Right lung (tissue), 2 donors: ENCODE measurements at regions not wholly inside any gene's neighbourhood (a gene's known extent, or its start where the extent isn't known, plus 50 kb on each side); places are given as distances from the start of the nearest gene placed in this dataset.
"Not testable (repeated sequence)": the region's sequence is repeated elsewhere in the genome, so short reads cannot be mapped to it uniquely, and the experiment has no call there.

Source experiments
- DNase-seq, 2 donors: peaks; one replicate each; pipeline ENCODE4 v3.0.0-alpha.2; 2013

DNA sequence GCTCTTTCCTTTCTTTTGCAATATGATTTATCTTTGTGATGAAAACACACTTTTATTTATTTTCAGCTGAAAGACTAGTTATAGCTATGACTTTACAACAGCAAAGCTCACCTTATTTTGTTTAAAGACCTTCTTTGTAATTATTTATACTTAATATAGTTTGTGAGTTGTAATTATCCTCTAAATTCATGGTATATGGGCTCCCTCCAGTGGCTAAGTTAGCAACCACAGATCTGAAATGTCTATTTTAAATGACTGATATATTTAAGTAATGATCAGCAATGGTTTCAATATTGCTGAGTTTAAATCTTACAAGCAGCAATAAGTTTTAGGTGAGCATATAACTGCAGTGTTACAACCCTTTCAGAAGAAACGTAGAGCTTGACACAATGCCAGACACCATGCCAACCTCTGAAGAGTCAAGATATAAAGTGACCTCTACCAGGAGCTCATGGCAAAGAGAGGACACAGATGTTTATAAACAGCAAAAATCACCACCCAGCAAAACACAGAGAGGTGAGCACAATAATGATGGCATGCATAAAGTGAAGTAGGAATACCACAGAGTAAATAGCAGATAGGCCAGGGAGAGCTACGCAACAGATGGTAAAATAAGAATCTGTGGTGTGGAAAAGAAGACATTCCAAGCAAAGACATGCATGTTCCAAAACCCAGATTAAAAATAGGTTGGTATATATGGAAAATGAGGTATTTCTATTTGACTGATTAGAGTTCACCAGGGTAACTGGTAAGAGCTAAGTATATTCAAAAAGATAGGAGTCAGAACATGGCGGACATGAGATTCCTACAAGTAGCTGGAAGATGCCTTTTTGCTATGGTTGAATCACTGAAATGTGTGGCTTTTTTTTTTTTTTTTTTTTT lies 143.7 kb upstream of the ZNF385D start:
- DNase-seq, result no peak

DNA sequence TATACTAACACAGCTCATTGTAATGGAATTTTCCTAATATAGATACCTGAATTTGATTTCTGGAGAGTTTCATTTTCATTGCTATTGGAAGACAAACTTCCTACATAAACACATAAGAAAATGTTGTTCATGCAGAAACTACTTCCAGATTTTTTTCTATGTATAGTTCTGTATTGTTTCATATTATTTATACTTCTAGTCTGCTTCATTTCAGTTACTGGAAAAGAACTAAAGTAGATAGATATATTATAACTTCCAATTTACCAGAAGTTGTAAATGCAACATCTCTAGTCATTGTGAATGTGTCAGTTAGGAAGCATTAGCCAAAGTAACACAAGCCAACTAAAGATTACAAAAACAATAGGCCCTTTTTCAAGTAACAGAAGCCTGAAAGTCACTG lies 147.3 kb upstream of the ZNF385D start:
- no peak for DNase-seq

DNA sequence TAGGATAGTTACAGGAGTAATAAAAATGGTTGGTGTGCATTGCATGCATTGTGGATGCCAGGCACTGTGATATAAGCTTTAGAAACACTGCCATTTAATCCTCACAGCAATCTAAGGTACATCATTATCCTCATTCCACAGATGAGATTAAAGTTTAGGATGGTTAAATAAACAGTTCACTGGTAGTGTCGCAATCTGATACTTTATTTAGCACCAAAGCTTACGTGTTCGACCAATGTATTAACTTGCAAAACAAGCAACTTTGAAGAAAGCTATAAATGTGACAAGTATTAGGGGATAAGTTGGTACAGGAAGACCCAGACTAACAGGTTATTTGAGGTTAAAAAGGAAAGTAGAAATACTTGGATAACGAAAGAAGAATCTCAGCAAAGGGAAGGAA lies 150.5 kb upstream of the ZNF385D start:
- DNase-seq, result no peak

DNA sequence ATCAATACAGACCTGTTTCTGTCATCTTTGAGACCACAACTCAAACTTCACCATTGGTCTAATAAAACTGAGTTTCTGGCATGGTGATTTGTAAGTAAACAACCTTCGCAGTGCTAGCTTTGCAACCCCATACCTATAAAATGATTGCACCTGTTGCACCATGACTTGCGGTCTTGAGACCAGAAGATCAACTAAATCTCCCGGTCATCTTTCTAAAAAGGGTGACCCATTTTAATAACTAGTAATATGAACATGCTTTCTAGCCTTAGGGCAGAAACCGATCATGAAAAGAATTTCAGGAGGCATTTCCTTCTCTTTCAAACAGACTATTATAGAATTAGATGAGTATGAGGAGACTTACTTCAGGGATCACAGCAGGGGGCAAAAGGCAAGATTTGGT lies 151.9 kb upstream of the ZNF385D start:
- no peak for DNase-seq

DNA sequence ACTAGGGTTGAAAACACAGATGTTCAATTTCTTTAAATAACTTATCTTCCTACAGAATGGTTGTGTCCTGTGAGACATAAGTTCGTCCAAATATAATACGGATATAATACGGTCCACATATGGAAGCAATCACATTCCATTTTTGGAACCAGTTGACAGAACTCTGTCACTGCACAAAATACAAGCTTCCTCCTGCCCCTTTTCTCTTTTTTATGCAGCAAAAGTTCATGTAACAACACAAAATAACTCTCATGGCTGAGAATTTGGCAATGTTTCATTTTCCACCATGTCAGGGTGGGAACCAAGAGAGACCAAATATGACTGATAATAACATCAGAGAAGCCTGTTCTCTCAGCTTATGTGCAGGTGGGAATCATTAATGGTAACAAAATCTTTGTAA lies 158.1 kb upstream of the ZNF385D start:
- no peak for DNase-seq

DNA sequence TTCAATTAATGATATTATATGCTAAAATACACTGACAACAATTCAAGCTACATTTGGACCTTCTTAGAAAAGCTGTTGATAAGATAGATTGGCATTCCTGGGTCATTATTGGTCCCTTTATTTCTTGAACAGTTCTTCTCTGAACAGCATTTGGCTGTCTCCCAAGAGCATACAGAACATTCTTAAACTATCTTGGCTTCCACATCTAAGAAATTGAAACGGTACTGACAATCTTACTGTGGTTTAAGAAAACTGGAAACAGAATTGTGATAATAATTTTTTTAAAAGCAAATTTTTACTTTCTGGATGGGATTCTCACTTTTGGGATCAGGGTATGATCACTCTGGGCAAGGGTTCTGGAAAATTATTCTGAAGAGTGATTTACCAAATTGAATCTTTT lies 161.7 kb upstream of the ZNF385D start:
- DNase-seq, result no peak

DNA sequence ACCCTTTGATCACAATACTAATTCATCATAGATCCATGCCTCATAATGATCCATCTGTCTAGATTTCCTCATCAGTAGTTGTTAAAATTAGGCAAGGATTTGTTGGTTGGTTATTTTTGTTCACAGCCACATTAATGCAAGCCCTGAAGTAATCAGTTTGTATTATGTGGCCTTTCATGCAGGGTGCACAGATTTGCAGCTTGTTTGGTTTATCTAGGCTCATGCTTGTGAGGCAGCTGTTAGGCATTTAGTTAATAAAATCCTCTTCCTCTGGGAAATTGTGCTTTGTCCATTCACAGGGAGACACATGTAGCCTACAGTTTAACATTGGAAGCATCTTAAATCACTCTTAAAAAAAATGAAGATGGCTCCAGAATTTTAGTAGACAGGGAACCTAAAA lies 162.8 kb upstream of the ZNF385D start:
- DNase-seq, result no peak

DNA sequence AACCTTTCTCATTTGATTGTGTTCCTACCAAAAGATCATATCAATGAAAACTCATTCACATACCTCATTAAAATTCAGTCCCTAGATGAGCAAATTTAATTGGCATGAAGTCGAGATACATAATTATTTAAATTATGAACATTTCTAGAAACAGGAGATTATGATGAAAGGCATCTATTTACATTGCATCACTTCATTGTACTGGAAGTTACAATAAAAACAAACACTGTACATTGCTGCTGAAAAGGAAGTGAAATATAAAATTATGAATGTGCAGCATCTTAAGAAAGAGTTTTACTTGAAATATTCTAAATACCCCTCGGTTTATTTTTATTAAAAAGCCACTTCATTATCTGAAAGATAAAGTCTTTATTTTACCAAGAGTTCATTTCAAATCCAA lies 163.4 kb upstream of the ZNF385D start:
- no peak for DNase-seq

DNA sequence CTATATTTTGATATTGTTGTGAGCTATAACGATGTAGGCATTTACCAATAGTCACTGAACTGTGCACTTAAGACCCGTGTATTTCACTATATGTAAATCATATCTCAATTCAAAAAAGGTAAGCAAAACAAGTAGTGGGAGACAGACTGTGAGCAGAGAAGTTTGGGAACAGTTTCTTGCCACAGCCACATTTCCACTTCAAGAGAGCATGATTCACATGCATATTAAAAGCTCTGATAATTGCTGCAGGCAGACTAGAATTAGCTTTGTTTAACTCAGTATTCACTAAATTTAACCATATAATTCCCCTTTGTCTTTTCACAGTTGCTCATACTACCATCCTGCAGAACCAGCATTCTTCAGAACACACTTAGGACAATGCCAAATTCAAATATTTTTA lies 168.4 kb upstream of the ZNF385D start:
- no peak for DNase-seq

DNA sequence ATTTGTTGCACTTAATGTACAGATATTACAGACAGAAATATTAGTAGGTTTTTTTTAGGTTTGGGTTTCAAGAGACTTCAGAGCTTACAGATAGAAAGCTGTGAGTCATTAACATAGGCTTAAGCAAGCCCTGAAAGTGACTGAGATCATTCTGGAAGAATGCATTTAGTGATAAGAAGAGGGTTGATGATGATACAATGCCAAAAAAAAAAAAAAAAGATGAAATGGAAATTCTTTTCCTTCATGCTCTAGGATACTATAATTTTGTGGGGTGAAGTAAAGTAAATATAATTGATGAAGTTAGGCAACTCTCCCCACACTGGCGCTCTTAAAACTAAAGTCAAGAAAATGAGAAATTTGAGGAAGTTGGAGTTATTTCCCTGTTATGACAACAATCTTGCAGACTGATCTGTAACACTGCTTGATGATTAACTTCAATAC lies 169.4 kb upstream of the ZNF385D start:
- peak; percentile 44 to 45 for DNase-seq

DNA sequence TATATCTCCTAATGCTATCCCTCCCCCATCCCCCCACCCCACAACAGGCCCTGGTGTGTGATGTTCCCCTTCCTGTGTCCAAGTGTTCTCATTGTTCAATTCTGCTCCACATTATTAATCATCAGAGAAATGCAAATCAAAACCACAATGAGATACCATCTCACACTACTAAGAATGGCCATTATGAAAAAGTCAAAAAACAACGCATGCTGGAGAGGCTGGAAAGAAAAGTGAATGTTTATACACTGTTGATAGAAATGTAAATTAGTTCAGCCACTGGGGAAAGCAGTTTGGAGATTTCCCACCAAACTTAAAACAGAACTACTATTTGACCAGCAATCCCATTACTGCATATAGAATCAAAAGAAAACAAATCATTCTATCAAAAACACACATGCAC lies 172.1 kb upstream of the ZNF385D start:
- not testable (repeated sequence) for DNase-seq

DNA sequence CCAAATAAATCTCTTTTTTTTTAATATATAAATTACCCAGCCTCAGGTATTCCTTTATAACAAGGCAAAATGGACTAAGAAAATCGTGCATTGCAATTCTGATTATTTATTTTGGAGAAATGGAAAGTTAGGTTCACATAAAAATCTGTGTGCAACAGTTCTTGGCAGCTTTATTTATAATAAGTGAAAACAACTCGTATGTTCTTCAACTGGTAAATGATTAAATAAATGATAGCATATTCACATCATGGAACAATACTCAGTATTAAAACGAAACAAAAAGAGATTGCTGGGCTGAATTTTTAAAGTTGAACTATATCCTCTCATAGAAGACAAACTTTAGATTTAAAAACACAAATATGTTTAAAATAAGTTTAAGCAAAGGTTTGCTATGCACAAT lies 176.3 kb upstream of the ZNF385D start:
- DNase-seq, result no peak

DNA sequence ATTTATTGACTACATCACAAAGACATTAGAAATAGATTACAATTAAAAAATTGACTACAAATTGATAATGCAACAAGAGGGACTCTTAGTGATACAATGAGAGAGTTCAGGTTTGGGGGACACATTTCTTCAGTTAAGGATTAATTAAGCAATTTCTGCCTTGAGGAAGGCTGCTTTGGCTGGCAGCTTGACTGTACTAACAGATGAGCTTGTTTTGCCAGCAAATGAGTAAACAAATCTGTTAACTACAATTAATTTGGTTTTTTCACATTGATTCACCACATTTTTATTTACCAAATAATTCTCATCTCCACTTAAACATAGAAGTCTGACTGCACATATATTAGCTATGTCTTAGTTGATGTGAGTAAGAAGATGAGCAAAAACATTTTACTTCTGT lies 183.6 kb upstream of the ZNF385D start:
- no peak for DNase-seq

DNA sequence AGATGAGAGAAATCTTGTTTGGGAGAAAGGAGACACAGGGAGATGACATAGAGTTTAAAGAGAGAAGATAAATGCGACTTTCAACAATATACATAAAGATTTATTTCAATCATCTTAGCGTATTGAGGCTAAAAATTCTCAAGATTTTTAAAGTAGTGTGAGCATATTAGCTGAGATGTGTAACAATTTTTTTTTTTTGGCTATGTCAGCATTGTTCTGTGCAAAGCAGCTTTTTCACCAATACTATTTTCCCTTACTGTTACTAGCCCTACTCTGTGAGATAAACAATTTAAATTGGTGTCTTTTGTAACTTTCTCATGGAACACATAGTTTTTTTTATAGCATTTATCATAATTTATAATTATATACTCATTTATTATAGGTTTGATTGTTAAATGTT lies 185.2 kb upstream of the ZNF385D start:
- DNase-seq, result no peak

DNA sequence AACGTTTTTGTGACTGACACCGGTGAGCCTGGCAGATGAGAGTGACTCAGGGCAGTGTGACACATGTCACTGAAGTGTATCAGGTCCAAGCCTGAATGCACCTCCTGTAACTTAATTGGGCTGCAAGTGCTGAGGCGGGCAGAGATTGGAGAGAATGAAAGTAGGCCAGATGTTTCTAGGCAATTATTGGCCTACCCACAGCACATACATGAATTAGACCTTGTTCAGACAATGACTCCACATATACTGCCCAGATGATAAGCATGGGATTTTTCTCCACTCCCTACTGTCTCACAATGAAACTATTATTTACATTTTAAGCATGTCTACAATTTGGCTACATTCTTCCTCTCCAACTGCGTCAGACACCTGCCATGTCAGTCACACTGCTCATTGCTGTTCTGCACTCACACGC lies 187.3 kb upstream of the ZNF385D start:
- no peak for DNase-seq

DNA sequence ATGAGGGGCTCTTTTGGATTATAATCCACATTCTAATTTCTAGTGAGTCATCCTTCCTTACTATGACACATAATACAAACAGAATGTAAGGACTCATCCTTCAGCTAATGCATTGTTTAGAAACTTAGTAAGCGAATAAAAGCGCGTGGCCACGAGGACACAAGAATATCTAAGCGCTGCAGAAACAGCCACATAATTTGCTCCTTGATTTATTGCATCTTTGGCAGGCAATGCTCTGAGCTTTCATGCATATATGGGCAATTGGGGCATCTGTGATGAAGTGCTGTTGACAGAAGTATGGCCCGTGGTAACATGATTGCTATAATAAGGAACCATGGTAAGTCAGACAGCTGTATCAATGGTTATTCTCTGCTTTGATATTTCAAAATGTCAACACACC lies 191.3 kb upstream of the ZNF385D start:
- DNase-seq, result peak; percentile 73 to 84

DNA sequence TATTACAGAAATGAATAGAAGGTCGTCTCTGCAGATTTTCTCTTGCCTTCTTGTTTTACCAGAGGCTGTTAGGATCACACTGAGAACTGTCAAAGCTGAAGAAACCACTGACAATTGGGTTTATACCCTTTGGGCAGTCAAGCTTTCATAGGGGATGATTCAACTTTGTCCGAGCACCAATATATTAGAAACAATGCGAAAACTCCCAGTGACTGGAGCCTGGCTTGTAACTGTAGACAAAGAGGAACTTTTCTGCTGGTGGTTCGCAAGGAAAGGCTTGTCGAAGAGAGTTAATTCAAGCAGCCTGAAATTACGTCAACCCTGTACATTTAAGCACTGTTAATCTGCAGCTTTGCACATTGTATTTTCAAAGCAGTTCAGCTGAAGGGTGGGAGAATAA lies 193.2 kb upstream of the ZNF385D start:
- DNase-seq, result no peak

DNA sequence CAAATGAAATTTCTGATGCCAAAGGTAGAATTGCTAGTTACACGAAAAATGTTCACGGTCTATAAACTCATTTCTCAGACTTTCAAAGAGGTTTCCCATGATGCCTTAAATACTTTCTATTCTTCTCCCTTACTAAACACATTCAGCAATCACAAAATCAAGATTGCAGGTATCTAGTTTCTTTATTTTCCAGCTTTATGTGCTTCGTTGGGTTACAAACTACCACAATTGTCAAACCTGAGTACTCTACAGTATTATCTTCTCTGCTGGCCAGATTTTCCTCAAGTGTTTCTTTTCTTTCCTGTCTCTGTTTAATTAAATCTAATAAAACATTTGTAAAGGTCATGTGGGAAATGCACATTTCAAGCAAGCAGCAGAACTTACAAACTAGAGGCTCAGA lies 201.8 kb upstream of the ZNF385D start:
- no peak for DNase-seq

DNA sequence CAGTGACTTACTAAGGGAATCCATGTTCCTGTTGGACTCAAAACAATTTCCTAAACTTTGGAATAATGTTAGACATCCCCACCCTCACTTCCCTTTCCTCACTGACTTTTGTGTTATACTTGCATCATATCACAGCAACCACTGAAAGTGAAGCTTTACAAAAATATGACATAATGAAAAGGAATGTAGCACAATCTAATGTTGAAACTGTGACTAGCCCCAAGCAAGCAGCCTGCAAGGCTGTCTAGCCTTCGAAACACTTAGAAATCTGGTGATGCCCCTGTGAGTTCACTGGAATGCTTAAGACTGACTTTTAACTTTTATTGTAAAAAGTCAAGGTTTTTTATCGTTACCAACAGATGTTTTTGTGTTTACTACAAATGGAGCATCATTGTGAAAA lies 203.7 kb upstream of the ZNF385D start:
- DNase-seq, result no peak

DNA sequence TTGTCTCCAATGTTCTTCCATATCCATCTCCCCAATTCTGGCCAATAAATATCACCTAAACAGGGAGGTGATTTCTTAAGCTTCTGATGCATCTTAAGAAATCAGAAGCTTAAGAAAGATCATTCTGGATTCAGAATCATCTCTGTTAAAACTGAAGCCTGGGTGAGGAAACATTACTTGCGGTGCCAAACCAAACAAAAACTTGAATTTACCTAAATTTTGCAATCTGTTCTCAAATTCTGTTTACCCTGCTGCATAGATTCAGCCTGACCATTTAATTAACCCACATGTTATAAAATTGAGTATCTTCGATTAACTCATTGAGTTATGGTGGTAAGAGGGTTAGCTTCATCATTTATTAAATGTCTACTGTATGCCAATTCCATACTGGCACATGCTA lies 204.4 kb upstream of the ZNF385D start:
- no peak for DNase-seq

DNA sequence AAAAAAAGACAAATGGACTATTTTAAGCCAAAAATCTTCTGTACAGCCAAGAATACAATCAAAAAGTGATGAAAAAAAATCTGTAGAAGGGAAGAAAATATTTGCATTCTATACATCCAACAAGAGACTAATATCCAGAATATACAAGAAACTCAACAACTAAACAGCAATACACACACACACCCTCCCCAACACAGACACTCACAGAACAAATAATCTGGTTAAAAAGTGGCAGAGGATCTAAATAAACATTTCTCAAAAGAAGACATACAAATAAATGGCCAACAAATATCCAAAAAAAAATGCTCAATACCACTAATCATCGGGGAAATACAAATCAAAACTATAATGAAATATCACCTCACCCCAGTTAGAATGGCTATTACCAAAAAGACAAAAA lies 209.0 kb upstream of the ZNF385D start:
- no peak for DNase-seq

DNA sequence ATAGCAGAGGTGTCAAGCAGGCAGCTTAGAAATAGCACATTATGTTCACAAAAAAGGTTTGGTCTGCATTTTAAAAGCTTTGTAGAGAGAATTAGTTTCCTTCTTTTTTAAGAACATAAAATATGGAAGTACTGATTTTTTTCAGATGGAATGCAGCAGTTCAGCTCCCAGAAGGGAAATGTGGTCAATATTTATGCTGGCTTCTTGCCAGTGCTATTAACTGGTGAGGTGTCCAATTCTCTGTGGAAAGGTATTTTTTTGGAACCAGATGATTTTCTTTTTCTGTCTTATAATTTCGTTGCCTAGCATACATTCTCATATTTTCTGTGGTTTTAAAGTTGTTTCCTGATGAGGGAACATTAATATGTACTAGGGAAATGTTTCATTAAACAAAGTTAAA lies 211.4 kb upstream of the ZNF385D start:
- DNase-seq, result no peak

DNA sequence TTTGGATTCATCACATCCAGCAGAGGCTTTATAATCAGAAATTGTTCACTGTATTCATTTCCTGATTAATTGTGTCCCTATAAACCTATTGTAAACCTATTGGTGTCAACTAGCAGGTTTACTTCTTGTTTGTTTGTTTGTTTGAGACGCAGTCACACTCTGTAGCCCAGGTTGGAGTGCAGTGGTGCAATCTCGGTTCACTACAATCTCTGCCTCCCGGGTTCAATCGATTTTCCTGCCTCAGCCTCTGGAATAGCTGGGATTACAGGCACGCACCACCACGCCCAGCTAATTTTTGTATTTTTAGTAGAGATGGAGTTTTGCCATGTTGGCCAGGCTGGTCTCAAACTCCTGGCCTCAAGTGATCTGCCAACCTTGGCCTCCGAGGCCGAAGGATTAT lies 215.4 kb upstream of the ZNF385D start:
- not testable (repeated sequence) for DNase-seq

DNA sequence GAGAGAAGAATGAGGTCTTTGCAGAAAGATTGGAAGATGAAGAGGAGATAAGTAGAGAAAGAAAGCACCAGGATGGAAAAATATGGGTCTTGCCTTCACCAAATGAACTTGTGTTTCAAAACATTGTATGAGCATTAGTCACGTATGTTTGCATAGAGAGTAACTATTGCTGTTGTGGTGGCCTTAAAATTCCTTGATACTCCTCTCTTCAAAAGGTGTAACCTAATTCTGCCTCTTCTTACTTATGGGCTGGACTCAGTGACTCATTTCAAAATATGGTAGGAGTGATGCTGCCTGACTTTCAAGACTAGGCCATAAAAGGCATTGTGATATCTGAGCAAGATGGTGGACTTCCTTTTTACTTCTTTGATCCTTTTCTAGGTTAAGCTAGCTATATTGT lies 228.7 kb upstream of the ZNF385D start:
- no peak for DNase-seq
